GM12878 (cell line): ENCODE measurements at regions not wholly inside any gene's neighbourhood (a gene's known extent, or its start where the extent isn't known, plus 50 kb on each side); places are given as distances from the start of the nearest gene placed in this dataset.

ENCODE experiments used
- ATAC-seq: fragments of 200-7000 bp; cut with Tn5 transposase; 3 replicates; pipeline ENCODE4 v1.9.1; 2020; ENCODE audit warnings: mild to moderate bottlenecking, moderate library complexity
- BruUV-seq: library from RNA; stranded (reverse); fragments of 400-500 nt; replicated peaks from 2 replicates; lab custom pipeline; 2021; lab: Mats Ljungman, UMichigan
- CTCF ChIA-PET: fragments of 300-600 bp; sonication (Branson Sonifier 250); formaldehyde crosslinking; extraction: SDS; loops from one replicate; lab custom pipeline; 2021; ENCODE audit warnings: inconsistent platforms; lab: Yijun Ruan, JAX
- POLR2A ChIA-PET: fragments of 350-600 bp; formaldehyde crosslinking; extraction: SDS; loops from one replicate; lab custom pipeline; 2021; ENCODE audit warnings: inconsistent platforms; lab: Charles Lee
- RAD21 ChIA-PET: fragments of 300-600 bp; sonication (Branson Sonifier 250); formaldehyde crosslinking; loops from one replicate; lab custom pipeline; 2023; ENCODE audit warnings: antibody characterized with exemption; ENCODE audit not compliant: unreplicated experiment; lab: Charles Lee
- SMC1A ChIA-PET: fragments of 300-600 bp; sonication (Branson Sonifier 250); formaldehyde crosslinking; loops from one replicate; lab custom pipeline; 2023; ENCODE audit not compliant: unreplicated experiment, uncharacterized antibody; lab: Charles Lee
- DNase-seq: peaks from one replicate; pipeline ENCODE4 v3.0.0-alpha.2; 2011; ENCODE audit warnings: low read depth, low spot score
- FAIRE-seq: peaks from 3 replicates; lab custom pipeline; 2011; peaks lifted over from hg19 to GRCh38; lab: Jason Lieb, UNC
- H2AFZ ChIP-seq: 2 replicates; pipeline ENCODE4 v1.6.0; 2011; ENCODE audit warnings: low read depth, low read length, control low read depth; ENCODE audit not compliant: control insufficient read depth
- H3K27ac ChIP-seq: 2 replicates; pipeline ENCODE4 v1.5.1; 2011; ENCODE audit warnings: control low read depth; ENCODE audit not compliant: control insufficient read depth, insufficient read depth
- H3K27me3 ChIP-seq, 2 experiments: replicated peaks in 1 of 2; 2 replicates each; pipeline versions ENCODE4 v1.6.0 to v1.6.1; 2011; ENCODE audit warnings: low read length in 1 of 2; ENCODE audit not compliant: control insufficient read depth in 2 of 2, insufficient read depth in 2 of 2
- H3K36me3 ChIP-seq, 2 experiments: 2 replicates each; pipeline ENCODE4 v1.5.1; 2011; ENCODE audit warnings: low read length in 1 of 2; ENCODE audit not compliant: control insufficient read depth in 2 of 2, insufficient read depth in 2 of 2
- H3K4me1 ChIP-seq: 2 replicates; pipeline ENCODE4 v1.6.1; 2011; ENCODE audit warnings: mild to moderate bottlenecking, low read length, moderate library complexity, mixed read lengths; ENCODE audit not compliant: control insufficient read depth, insufficient read depth
- H3K4me2 ChIP-seq: 2 replicates; pipeline ENCODE4 v1.6.0; 2011; ENCODE audit warnings: control low read depth; ENCODE audit not compliant: control insufficient read depth, insufficient read depth
- H3K4me3 ChIP-seq: fragments of 200-600 bp; sonication (generic); 2 replicates; pipeline ENCODE4 v1.5.1; 2016
- H3K79me2 ChIP-seq: 2 replicates; pipeline ENCODE4 v1.6.0; 2011; ENCODE audit warnings: low read length; ENCODE audit not compliant: control insufficient read depth, insufficient read depth
- H3K9ac ChIP-seq: 2 replicates; pipeline ENCODE4 v1.8.0; 2011; ENCODE audit warnings: low read length, control low read depth, mixed read lengths; ENCODE audit not compliant: control insufficient read depth, insufficient read depth
- H3K9me3 ChIP-seq: replicated peaks from 3 replicates; pipeline ENCODE4 v1.5.1; 2011; ENCODE audit warnings: mild to moderate bottlenecking, low read length; ENCODE audit not compliant: control insufficient read depth, insufficient read depth
- H4K20me1 ChIP-seq: 2 replicates; pipeline ENCODE4 v1.6.0; 2011; ENCODE audit not compliant: control insufficient read depth, insufficient read depth
- CBX5 ChIP-seq: sonication (generic); IDR thresholded peaks from 2 replicates; pipeline ENCODE4 v1.6.1; 2016; ENCODE audit warnings: low read depth, moderate library complexity, mild to moderate bottlenecking, inconsistent platforms
- HDAC6 ChIP-seq: fragments of 200-600 bp; sonication (generic); IDR thresholded peaks from one replicate; pipeline ENCODE4 v1.8.0; 2017; ENCODE audit warnings: antibody characterized with exemption; ENCODE audit not compliant: unreplicated experiment
- IKZF2 ChIP-seq, 2 experiments: fragments of 450-650 bp; IDR thresholded peaks; 2 replicates each; pipeline ENCODE4 v1.6.1; 2017; ENCODE audit warnings: mild to moderate bottlenecking in 2 of 2, moderate library complexity in 2 of 2
- IRF4 ChIP-seq: IDR thresholded peaks from 2 replicates; pipeline ENCODE4 v1.6.1; 2011; ENCODE audit warnings: low read depth, low read length
- JUND ChIP-seq: IDR thresholded peaks from 2 replicates; pipeline ENCODE4 v1.6.1; 2012; ENCODE audit warnings: low read depth, mild to moderate bottlenecking, low read length, improper control_type of control experiment, moderate library complexity
- RELA ChIP-seq: fragments of 450-650 bp; IDR thresholded peaks from 2 replicates; pipeline ENCODE4 v1.8.0; 2014; ENCODE audit warnings: borderline replicate concordance; ENCODE audit not compliant: partially characterized antibody
- RUNX3 ChIP-seq: IDR thresholded peaks from 2 replicates; pipeline ENCODE4 v1.6.1; 2012; ENCODE audit warnings: low read length, inconsistent platforms
- SIX5 ChIP-seq: IDR thresholded peaks from 2 replicates; pipeline ENCODE4 v1.6.1; 2011; ENCODE audit warnings: mild to moderate bottlenecking, low read depth, low read length, moderate library complexity; ENCODE audit not compliant: severe bottlenecking
- SMARCA5 ChIP-seq: fragments of 450-650 bp; IDR thresholded peaks from 2 replicates; pipeline ENCODE4 v1.6.1; 2017; ENCODE audit warnings: mild to moderate bottlenecking
- STAT1 ChIP-seq: fragments of 450-650 bp; conservative IDR thresholded peaks from 2 replicates; pipeline ENCODE4 v1.6.1; 2014; ENCODE audit warnings: antibody characterized with exemption, mild to moderate bottlenecking
- YY1 ChIP-seq: IDR thresholded peaks from 2 replicates; pipeline ENCODE4 v1.6.1; 2011; ENCODE audit warnings: low read depth, mild to moderate bottlenecking, low read length
- ZNF24 ChIP-seq: fragments of 450-650 bp; IDR thresholded peaks from 2 replicates; pipeline ENCODE4 v1.6.1; 2017; ENCODE audit warnings: antibody characterized with exemption, mild to moderate bottlenecking
- in situ Hi-C: fragments of 300-500 bp; cut with MboI; formaldehyde crosslinking; loops from 9 replicates; pipeline ENCODE4 v1.14.3; 2018; ENCODE audit warnings: mixed read lengths
- intact Hi-C: fragments of 100-400 bp; cut with micrococcal nuclease; formaldehyde crosslinking; loops from one replicate; pipeline ENCODE4 v1.14.2; 2022; ENCODE audit not compliant: unreplicated experiment
- TF ChIP-seq, protein P1 (sequence below): fragments of 450-650 bp; IDR thresholded peaks from 2 replicates; pipeline ENCODE4 v1.6.1; 2017; ENCODE audit warnings: mild to moderate bottlenecking
- TF ChIP-seq, protein P2 (sequence below): IDR thresholded peaks from 2 replicates; pipeline ENCODE4 v1.6.1; 2011; ENCODE audit warnings: mild to moderate bottlenecking, low read depth, low read length, moderate library complexity; ENCODE audit not compliant: insufficient replicate concordance
- TF ChIP-seq, protein P3 (sequence below): fragments of 450-650 bp; IDR thresholded peaks from 2 replicates; pipeline ENCODE4 v1.6.1; 2017; ENCODE audit warnings: borderline replicate concordance
- TF ChIP-seq, protein P4 (sequence below): fragments of 450-650 bp; IDR thresholded peaks from 2 replicates; pipeline ENCODE4 v1.6.1; 2017; ENCODE audit warnings: mild to moderate bottlenecking, moderate library complexity

DNA sequence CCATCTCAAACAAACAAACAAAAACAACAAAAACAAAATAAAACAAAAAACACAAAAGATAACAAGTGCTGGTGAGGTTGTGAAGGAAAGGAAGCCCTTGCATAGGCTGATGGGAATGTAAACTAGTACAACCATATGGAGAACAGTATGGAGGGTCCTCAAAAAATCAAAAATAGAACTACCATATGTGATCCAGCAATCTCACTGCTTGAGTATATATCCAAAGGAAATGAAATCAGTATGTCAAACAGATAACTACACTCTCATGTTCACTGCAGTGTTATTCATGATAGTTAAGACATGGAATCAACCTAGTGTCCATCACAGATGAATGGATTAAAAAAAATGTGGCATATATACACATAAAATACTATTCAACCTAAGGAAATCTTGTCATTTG, 395.7 kb upstream of the SLC24A2 start (continued):
- TF ChIP-seq, protein P1, sequence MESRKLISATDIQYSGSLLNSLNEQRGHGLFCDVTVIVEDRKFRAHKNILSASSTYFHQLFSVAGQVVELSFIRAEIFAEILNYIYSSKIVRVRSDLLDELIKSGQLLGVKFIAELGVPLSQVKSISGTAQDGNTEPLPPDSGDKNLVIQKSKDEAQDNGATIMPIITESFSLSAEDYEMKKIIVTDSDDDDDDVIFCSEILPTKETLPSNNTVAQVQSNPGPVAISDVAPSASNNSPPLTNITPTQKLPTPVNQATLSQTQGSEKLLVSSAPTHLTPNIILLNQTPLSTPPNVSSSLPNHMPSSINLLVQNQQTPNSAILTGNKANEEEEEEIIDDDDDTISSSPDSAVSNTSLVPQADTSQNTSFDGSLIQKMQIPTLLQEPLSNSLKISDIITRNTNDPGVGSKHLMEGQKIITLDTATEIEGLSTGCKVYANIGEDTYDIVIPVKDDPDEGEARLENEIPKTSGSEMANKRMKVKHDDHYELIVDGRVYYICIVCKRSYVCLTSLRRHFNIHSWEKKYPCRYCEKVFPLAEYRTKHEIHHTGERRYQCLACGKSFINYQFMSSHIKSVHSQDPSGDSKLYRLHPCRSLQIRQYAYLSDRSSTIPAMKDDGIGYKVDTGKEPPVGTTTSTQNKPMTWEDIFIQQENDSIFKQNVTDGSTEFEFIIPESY: no peak
- TF ChIP-seq JUND (no peak), IKZF2 (IDR thresholded peaks at IDR 0.05) (no peak), CBX5 (no peak), ZNF24 (no peak)
- TF ChIP-seq, all 136 proteins: peak for 0

DNA sequence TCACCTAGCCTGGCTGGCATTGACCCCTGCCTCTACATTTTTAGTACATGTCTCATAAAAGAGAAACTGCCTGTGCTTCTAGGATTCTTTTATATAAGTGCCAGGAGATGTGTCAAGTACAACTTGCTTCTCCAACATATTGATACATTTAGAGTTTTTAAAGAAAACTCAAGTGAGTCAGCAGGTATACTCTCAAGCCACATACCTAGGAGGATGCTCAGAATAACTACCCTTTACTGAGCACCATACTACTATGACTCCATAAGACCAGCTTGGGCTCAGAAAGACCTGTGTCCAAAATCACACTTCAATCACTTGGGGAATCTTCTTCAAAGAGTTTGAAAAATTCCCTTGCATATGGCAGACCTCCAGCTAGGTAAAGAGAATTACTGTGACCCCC, 389.8 kb upstream of the SLC24A2 start:
- H3K4me3 ChIP-seq: no peak overlapping the region
- H3K4me2 ChIP-seq: no peak overlapping the region
- H3K27me3 ChIP-seq: no peaks in the 10 kb centered on the region; a peak in 2 of 4 replicates
- POLR2A ChIA-PET: no interaction called here
- no peak overlapping the region for H3K27ac ChIP-seq
- FAIRE-seq (no peak), ATAC-seq (no peak), DNase-seq (no peak)
- intact Hi-C loops: no loop called here
- RAD21 ChIA-PET: no interaction called here
- SMC1A ChIA-PET: interaction anchor here (0.6 kb wide), 1 partner anchor 148 kb away, joined by 3 read pairs; no protein-coding TSS in a partner anchor
- no peak overlapping the region for H2AFZ ChIP-seq
- in situ Hi-C loops: no loop called here
- H3K79me2 ChIP-seq: no peaks in the 10 kb centered on the region
- CTCF ChIA-PET: no interaction called here
- H3K4me1 ChIP-seq: no peaks in the 10 kb centered on the region
- no TSS peak for BruUV-seq
- no peaks in the 10 kb centered on the region for H3K9me3 ChIP-seq
- no peaks in the 10 kb centered on the region for H4K20me1 ChIP-seq
- no peaks in the 10 kb centered on the region for H3K36me3 ChIP-seq
- H3K9ac ChIP-seq: no peak overlapping the region
- TF ChIP-seq, protein P2, sequence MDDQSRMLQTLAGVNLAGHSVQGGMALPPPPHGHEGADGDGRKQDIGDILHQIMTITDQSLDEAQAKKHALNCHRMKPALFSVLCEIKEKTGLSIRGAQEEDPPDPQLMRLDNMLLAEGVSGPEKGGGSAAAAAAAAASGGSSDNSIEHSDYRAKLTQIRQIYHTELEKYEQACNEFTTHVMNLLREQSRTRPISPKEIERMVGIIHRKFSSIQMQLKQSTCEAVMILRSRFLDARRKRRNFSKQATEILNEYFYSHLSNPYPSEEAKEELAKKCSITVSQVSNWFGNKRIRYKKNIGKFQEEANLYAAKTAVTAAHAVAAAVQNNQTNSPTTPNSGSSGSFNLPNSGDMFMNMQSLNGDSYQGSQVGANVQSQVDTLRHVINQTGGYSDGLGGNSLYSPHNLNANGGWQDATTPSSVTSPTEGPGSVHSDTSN: no peak
- TF ChIP-seq, protein P3, sequence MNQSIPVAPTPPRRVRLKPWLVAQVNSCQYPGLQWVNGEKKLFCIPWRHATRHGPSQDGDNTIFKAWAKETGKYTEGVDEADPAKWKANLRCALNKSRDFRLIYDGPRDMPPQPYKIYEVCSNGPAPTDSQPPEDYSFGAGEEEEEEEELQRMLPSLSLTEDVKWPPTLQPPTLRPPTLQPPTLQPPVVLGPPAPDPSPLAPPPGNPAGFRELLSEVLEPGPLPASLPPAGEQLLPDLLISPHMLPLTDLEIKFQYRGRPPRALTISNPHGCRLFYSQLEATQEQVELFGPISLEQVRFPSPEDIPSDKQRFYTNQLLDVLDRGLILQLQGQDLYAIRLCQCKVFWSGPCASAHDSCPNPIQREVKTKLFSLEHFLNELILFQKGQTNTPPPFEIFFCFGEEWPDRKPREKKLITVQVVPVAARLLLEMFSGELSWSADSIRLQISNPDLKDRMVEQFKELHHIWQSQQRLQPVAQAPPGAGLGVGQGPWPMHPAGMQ: no peak
- no peak for TF ChIP-seq CBX5
- TF ChIP-seq, protein P4, sequence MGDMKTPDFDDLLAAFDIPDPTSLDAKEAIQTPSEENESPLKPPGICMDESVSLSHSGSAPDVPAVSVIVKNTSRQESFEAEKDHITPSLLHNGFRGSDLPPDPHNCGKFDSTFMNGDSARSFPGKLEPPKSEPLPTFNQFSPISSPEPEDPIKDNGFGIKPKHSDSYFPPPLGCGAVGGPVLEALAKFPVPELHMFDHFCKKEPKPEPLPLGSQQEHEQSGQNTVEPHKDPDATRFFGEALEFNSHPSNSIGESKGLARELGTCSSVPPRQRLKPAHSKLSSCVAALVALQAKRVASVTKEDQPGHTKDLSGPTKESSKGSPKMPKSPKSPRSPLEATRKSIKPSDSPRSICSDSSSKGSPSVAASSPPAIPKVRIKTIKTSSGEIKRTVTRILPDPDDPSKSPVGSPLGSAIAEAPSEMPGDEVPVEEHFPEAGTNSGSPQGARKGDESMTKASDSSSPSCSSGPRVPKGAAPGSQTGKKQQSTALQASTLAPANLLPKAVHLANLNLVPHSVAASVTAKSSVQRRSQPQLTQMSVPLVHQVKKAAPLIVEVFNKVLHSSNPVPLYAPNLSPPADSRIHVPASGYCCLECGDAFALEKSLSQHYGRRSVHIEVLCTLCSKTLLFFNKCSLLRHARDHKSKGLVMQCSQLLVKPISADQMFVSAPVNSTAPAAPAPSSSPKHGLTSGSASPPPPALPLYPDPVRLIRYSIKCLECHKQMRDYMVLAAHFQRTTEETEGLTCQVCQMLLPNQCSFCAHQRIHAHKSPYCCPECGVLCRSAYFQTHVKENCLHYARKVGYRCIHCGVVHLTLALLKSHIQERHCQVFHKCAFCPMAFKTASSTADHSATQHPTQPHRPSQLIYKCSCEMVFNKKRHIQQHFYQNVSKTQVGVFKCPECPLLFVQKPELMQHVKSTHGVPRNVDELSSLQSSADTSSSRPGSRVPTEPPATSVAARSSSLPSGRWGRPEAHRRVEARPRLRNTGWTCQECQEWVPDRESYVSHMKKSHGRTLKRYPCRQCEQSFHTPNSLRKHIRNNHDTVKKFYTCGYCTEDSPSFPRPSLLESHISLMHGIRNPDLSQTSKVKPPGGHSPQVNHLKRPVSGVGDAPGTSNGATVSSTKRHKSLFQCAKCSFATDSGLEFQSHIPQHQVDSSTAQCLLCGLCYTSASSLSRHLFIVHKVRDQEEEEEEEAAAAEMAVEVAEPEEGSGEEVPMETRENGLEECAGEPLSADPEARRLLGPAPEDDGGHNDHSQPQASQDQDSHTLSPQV: no peak
- TF ChIP-seq IRF4: no peak
- no peak for TF ChIP-seq SIX5
- no peak for TF ChIP-seq YY1
- TF ChIP-seq HDAC6: no peak
- no peak for TF ChIP-seq STAT1
- no peak for TF ChIP-seq RELA
- TF ChIP-seq RUNX3: no peak
- no peak for TF ChIP-seq SMARCA5
